ENCODE measurements at regions not wholly inside any gene's neighbourhood (a gene's known extent, or its start where the extent isn't known, plus 50 kb on each side); places are given as distances from the start of the nearest gene placed in this dataset.

DNA sequence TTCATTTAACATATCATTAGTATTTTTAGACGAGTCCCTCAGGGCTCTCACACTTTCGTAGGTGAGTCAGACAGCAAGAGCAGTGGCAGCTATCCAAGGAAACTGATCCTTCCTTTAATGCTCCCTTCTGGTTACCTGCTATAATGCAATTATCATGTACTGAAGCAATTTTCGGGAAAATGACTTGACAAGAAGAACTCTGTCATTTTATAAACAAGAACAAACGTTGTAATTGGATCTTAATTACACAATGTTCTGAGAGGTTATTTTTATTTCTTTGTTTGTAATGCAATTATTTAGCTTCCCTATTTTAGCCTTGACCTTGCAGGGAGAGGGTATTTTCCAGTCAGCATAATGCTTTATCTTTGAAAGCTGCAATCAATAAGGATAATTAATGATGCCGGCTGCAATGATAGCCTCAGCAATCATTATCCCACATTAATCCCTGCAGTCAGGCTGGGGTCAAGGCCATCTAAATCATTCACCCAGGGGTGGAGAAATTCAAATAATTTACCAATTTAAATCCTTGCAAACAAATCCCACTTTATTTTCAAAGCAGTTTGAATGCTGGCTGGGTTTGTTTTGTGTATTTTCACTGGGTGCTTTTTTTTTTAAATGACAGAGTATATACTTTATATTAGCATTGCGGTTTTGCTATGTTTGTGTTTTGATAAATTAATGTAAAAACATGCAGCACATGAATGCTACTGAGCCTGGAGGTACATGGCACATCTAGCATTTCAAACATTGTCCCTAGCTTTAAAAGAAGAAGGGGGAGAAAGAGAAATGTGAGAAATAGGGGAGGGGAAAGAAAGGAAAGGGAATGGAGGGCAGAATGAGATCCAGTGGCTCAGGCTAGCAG, 249.9 kb downstream of the SHOX2 start:
- TF ChIP-seq, protein P1, sequence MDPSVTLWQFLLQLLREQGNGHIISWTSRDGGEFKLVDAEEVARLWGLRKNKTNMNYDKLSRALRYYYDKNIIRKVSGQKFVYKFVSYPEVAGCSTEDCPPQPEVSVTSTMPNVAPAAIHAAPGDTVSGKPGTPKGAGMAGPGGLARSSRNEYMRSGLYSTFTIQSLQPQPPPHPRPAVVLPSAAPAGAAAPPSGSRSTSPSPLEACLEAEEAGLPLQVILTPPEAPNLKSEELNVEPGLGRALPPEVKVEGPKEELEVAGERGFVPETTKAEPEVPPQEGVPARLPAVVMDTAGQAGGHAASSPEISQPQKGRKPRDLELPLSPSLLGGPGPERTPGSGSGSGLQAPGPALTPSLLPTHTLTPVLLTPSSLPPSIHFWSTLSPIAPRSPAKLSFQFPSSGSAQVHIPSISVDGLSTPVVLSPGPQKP (IDR thresholded peaks at IDR 0.05; ENCODE audit: low read depth, low read length): no peak
- TF ChIP-seq SMC3 (IDR thresholded peaks at IDR 0.05) (no peak), FOSL2 (IDR thresholded peaks at IDR 0.05) (no peak), FOSL2 (CRISPR knock-in tag; IDR thresholded peaks at IDR 0.05) (no peak), CEBPB (IDR thresholded peaks at IDR 0.05) (no peak), SREBF2 (IDR thresholded peaks at IDR 0.05) (no peak), RNF2 (IDR thresholded peaks at IDR 0.05; ENCODE audit: borderline replicate concordance, low read depth) (no peak), EP300 (IDR thresholded peaks at IDR 0.05) (no peak)
- TF ChIP-seq, protein P2, sequence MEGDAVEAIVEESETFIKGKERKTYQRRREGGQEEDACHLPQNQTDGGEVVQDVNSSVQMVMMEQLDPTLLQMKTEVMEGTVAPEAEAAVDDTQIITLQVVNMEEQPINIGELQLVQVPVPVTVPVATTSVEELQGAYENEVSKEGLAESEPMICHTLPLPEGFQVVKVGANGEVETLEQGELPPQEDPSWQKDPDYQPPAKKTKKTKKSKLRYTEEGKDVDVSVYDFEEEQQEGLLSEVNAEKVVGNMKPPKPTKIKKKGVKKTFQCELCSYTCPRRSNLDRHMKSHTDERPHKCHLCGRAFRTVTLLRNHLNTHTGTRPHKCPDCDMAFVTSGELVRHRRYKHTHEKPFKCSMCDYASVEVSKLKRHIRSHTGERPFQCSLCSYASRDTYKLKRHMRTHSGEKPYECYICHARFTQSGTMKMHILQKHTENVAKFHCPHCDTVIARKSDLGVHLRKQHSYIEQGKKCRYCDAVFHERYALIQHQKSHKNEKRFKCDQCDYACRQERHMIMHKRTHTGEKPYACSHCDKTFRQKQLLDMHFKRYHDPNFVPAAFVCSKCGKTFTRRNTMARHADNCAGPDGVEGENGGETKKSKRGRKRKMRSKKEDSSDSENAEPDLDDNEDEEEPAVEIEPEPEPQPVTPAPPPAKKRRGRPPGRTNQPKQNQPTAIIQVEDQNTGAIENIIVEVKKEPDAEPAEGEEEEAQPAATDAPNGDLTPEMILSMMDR (IDR thresholded peaks at IDR 0.05): no peak
- TF ChIP-seq, protein P3, sequence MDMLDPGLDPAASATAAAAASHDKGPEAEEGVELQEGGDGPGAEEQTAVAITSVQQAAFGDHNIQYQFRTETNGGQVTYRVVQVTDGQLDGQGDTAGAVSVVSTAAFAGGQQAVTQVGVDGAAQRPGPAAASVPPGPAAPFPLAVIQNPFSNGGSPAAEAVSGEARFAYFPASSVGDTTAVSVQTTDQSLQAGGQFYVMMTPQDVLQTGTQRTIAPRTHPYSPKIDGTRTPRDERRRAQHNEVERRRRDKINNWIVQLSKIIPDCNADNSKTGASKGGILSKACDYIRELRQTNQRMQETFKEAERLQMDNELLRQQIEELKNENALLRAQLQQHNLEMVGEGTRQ (IDR thresholded peaks at IDR 0.05): no peak
